ENCODE measurements at regions not wholly inside any gene's neighbourhood (a gene's known extent, or its start where the extent isn't known, plus 50 kb on each side); places are given as distances from the start of the nearest gene placed in this dataset.

DNA sequence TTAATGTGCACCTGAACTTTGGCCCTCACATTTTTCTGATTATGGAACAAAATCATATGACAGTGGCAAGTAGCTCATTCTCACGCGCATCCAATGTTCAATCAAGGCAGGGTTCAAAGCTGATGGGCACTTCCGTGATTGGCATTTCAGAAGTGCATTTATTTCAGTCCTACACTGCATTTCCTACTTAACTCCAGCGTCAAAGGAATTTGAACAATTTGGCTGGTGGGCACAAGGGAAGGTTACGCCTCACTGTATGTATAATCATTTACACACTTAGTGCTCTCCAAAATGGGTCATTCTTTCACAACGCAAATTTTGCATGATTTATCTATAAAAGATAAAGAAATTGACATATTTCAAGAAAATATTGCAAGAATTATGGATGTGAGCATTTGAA is 167.9 kb upstream of the VLDLR start:
- TF ChIP-seq CTCF (IDR thresholded peaks at IDR 0.05) (no peak), POLR2A (IDR thresholded peaks at IDR 0.05) (no peak)
